HepG2 (cell line): ENCODE measurements at regions not wholly inside any gene's neighbourhood (a gene's known extent, or its start where the extent isn't known, plus 50 kb on each side); places are given as distances from the start of the nearest gene placed in this dataset.

Source experiments
- CBX1 ChIP-seq: IDR thresholded peaks from one replicate; pipeline ENCODE4 v1.6.1; 2016; ENCODE audit warnings: antibody characterized with exemption, low read depth
- CBX2 ChIP-seq, 2 experiments: fragments of 200-600 bp in 1 of 2; sonication (generic); formaldehyde crosslinking in 1 of 2; IDR thresholded peaks; 2 replicates each; pipeline versions ENCODE4 v1.7.0 to v1.8.1; 2018 to 2022; ENCODE audit warnings: low read depth in 2 of 2, low read length in 1 of 2, mild to moderate bottlenecking in 1 of 2, missing genetic modification reagents in 1 of 2
- FOSL1 ChIP-seq: sonication (generic); formaldehyde crosslinking; IDR thresholded peaks from 2 replicates; pipeline ENCODE4 v1.9.0; 2021; ENCODE audit warnings: missing genetic modification reagents, borderline replicate concordance
- HNF4G ChIP-seq, 2 experiments: sonication (generic) in 1 of 2; formaldehyde crosslinking in 1 of 2; IDR thresholded peaks; 2 replicates each; pipeline versions ENCODE4 v1.4.0 to v1.6.1; 2011 to 2020; ENCODE audit warnings: borderline replicate concordance in 2 of 2, low read depth in 2 of 2, mild to moderate bottlenecking in 2 of 2, low read length in 1 of 2, missing genetic modification reagents in 1 of 2, moderate library complexity in 1 of 2
- KAT7 ChIP-seq: IDR thresholded peaks from 2 replicates; pipeline ENCODE4 v1.6.1; 2018; ENCODE audit warnings: borderline replicate concordance, missing compliant biosample characterization
- LCORL ChIP-seq, 2 experiments: fragments of 450-650 bp in 1 of 2; sonication (generic) in 1 of 2; formaldehyde crosslinking in 1 of 2; IDR thresholded peaks; 2 replicates each; pipeline versions ENCODE4 v1.5.0 to v1.6.1; 2017 to 2020; ENCODE audit warnings: antibody characterized with exemption in 1 of 2, missing genetic modification reagents in 1 of 2
- MIER3 ChIP-seq: IDR thresholded peaks from 2 replicates; pipeline ENCODE4 v1.6.1; 2016; ENCODE audit warnings: missing compliant biosample characterization, borderline replicate concordance
- NCOR1 ChIP-seq: fragments of 200-600 bp; sonication (generic); IDR thresholded peaks from 2 replicates; pipeline ENCODE4 v1.7.0; 2017; ENCODE audit warnings: antibody characterized with exemption, low read length, borderline replicate concordance
- NFAT5 ChIP-seq: sonication (generic); formaldehyde crosslinking; IDR thresholded peaks from 2 replicates; pipeline ENCODE4 v1.4.0; 2020; ENCODE audit warnings: missing genetic modification reagents
- PITX1 ChIP-seq: sonication (generic); formaldehyde crosslinking; IDR thresholded peaks from 2 replicates; pipeline ENCODE4 v1.5.1; 2020; ENCODE audit warnings: mild to moderate bottlenecking, missing genetic modification reagents
- SALL1 ChIP-seq: sonication (generic); formaldehyde crosslinking; IDR thresholded peaks from 2 replicates; pipeline ENCODE4 v1.8.0; 2022; ENCODE audit warnings: mild to moderate bottlenecking, missing genetic modification reagents
- SOX13 ChIP-seq, 3 experiments: fragments of 450-650 bp in 1 of 3; sonication (generic) in 1 of 3; formaldehyde crosslinking in 1 of 3; IDR thresholded peaks in 2 of 3; conservative IDR thresholded peaks in 1 of 3; 2 replicates each; pipeline versions ENCODE4 v1.5.0 to v1.6.1; 2016 to 2020; ENCODE audit warnings: antibody characterized with exemption in 1 of 3, mild to moderate bottlenecking in 1 of 3, missing compliant biosample characterization in 1 of 3, missing genetic modification reagents in 1 of 3, moderate library complexity in 1 of 3
- SOX6 ChIP-seq, 2 experiments: fragments of 450-650 bp in 1 of 2; sonication (generic) in 1 of 2; formaldehyde crosslinking in 1 of 2; IDR thresholded peaks; 2 replicates each; pipeline versions ENCODE4 v1.4.0 to v1.6.1; 2017 to 2020; ENCODE audit warnings: antibody characterized with exemption in 1 of 2, mild to moderate bottlenecking in 1 of 2, missing genetic modification reagents in 1 of 2
- ZFP62 ChIP-seq: sonication (generic); formaldehyde crosslinking; IDR thresholded peaks from 2 replicates; pipeline ENCODE4 v1.4.0; 2020; ENCODE audit warnings: missing genetic modification reagents
- ZGPAT ChIP-seq: IDR thresholded peaks from 2 replicates; pipeline ENCODE4 v1.6.1; 2016; ENCODE audit warnings: mild to moderate bottlenecking
- ZNF30 ChIP-seq: sonication (generic); formaldehyde crosslinking; IDR thresholded peaks from 2 replicates; pipeline ENCODE4 v1.5.0; 2020; ENCODE audit warnings: mild to moderate bottlenecking, missing genetic modification reagents
- ZNF367 ChIP-seq: sonication (generic); formaldehyde crosslinking; IDR thresholded peaks from 2 replicates; pipeline ENCODE4 v1.4.0; 2020; ENCODE audit warnings: missing genetic modification reagents, borderline replicate concordance
- ZNF431 ChIP-seq: sonication (generic); formaldehyde crosslinking; IDR thresholded peaks from 2 replicates; pipeline ENCODE4 v1.9.0; 2022; ENCODE audit warnings: missing genetic modification reagents, low read depth, mild to moderate bottlenecking, borderline replicate concordance
- ZSCAN5A ChIP-seq: sonication (generic); formaldehyde crosslinking; IDR thresholded peaks from 2 replicates; pipeline ENCODE4 v1.8.0; 2022; ENCODE audit warnings: mild to moderate bottlenecking, missing genetic modification reagents, borderline replicate concordance

GRCh38 chr6:28807682-28808280 lies 116.0 kb downstream of the TRIM27 start (continued):
- TF ChIP-seq HNF4G (IDR thresholded peaks at IDR 0.05; ENCODE audit: borderline replicate concordance, low read depth, low read length) (0 out of 2 replicates have a peak, but pooled peaks have one; percentile 24), HNF4G (CRISPR knock-in tag; IDR thresholded peaks at IDR 0.05; ENCODE audit: borderline replicate concordance, low read depth) (no peak), PITX1 (CRISPR knock-in tag) (peak; percentile 78; the same call in 1 of the 2 replicates), ZNF30 (CRISPR knock-in tag) (no peak), SOX6 (IDR thresholded peaks at IDR 0.05) (no peak), SOX6 (CRISPR knock-in tag; IDR thresholded peaks at IDR 0.05) (peak; percentile 38; the same call in 1 of the 2 replicates), ZNF367 (CRISPR knock-in tag) (no peak), ZGPAT (peak; percentile 51; the same call in 1 of the 2 replicates), NFAT5 (no peak), SALL1 (peak; percentile 4; the same call in 1 of the 2 replicates), ZNF431 (CRISPR knock-in tag) (no peak), FOSL1 (no peak), ZFP62 (CRISPR knock-in tag) (no peak), CBX1 (peak; percentile 61), NCOR1 (peak; percentile 58; the same call in 1 of the 2 replicates), LCORL (IDR thresholded peaks at IDR 0.05) (no peak), LCORL (CRISPR knock-in tag; IDR thresholded peaks at IDR 0.05) (peak; percentile 57), KAT7 (CRISPR knock-in tag) (no peak), SOX13 (IDR thresholded peaks at IDR 0.05) (no peak), SOX13 (CRISPR knock-in tag; conservative IDR thresholded peaks at IDR 0.05 in 1 of 2, IDR thresholded peaks at IDR 0.05 in 1 of 2) (0 out of 4 replicates have a peak, but pooled peaks of 1 of the 2 experiments have one; percentile 22), MIER3 (peak; percentile 65; the same call in 1 of the 2 replicates), ZSCAN5A (no peak), CBX2 (IDR thresholded peaks at IDR 0.05; ENCODE audit: low read depth, low read length) (no peak; the same call in 1 of the 2 replicates), CBX2 (CRISPR knock-in tag; IDR thresholded peaks at IDR 0.05; ENCODE audit: low read depth) (0 out of 2 replicates have a peak, but pooled peaks have one; percentile 27)
